CD4-positive, alpha-beta memory T cell (primary cell): ENCODE measurements at regions not wholly inside any gene's neighbourhood (a gene's known extent, or its start where the extent isn't known, plus 50 kb on each side); places are given as distances from the start of the nearest gene placed in this dataset.
"Not testable (repeated sequence)": the region's sequence is repeated elsewhere in the genome, so short reads cannot be mapped to it uniquely, and the experiment has no call there.

Source experiments
- CTCF ChIA-PET: fragments of 350-600 bp; sonication (Branson Sonifier 250); formaldehyde crosslinking; loops from one replicate; lab custom pipeline; 2021; ENCODE audit warnings: inconsistent platforms; ENCODE audit not compliant: partially characterized antibody; lab: Charles Lee
- POLR2A ChIA-PET: fragments of 350-600 bp; sonication (Branson Sonifier 250); formaldehyde crosslinking; loops from one replicate; lab custom pipeline; 2021; ENCODE audit not compliant: partially characterized antibody; lab: Charles Lee
- DNase-seq, 5 donors: peaks; one replicate each; pipeline versions ENCODE4 v3.0.0 to v3.0.0-alpha.2; 2020 to 2022; ENCODE audit warnings: mixed read lengths in 1 of 5
- H3K27ac ChIP-seq: one replicate; pipeline ENCODE4 v1.7.0; 2013; ENCODE audit warnings: low read depth, low read length
- H3K27me3 ChIP-seq: 2 replicates; pipeline ENCODE4 v1.7.0; 2013; ENCODE audit warnings: mild to moderate bottlenecking, low read length, moderate library complexity; ENCODE audit not compliant: insufficient read depth
- H3K36me3 ChIP-seq: 2 replicates; pipeline ENCODE4 v1.7.0; 2013; ENCODE audit warnings: mild to moderate bottlenecking, low read length, moderate library complexity; ENCODE audit not compliant: insufficient read depth
- H3K4me1 ChIP-seq: 2 replicates; pipeline ENCODE4 v1.7.0; 2013; ENCODE audit warnings: mild to moderate bottlenecking, low read length, moderate library complexity; ENCODE audit not compliant: insufficient read depth
- H3K4me3 ChIP-seq, 2 donors: one replicate each; pipeline ENCODE4 v1.7.0; 2013; ENCODE audit warnings: low read length in 2 of 2, mild to moderate bottlenecking in 1 of 2
- H3K9me3 ChIP-seq, 2 donors: one replicate each; pipeline ENCODE4 v1.7.0; 2013; ENCODE audit warnings: low read length in 2 of 2, control low read depth in 1 of 2; ENCODE audit not compliant: control insufficient read depth in 1 of 2
- H3K27ac Mint-ChIP-seq, 7 donors: one replicate each; pipeline ENCODE4 v1.8.0; 2020 to 2021; ENCODE audit warnings: mixed read lengths in 7 of 7, mild to moderate bottlenecking in 6 of 7, inconsistent platforms in 3 of 7, moderate library complexity in 3 of 7
- H3K27me3 Mint-ChIP-seq, 2 donors: one replicate each; pipeline ENCODE4 v1.8.0; 2020 to 2021; ENCODE audit warnings: mixed read lengths in 2 of 2
- H3K36me3 Mint-ChIP-seq, 2 donors: one replicate each; pipeline ENCODE4 v1.8.0; 2020 to 2021; ENCODE audit warnings: mixed read lengths in 2 of 2, inconsistent platforms in 1 of 2, mild to moderate bottlenecking in 1 of 2
- H3K4me1 Mint-ChIP-seq, 4 donors: one replicate each; pipeline ENCODE4 v1.8.0; 2020 to 2021; ENCODE audit warnings: mixed read lengths in 4 of 4, mild to moderate bottlenecking in 1 of 4
- H3K4me3 Mint-ChIP-seq, 8 donors: one replicate each; pipeline ENCODE4 v1.8.0; 2020 to 2021; ENCODE audit warnings: mixed read lengths in 8 of 8, mild to moderate bottlenecking in 7 of 8, moderate library complexity in 6 of 8, inconsistent platforms in 3 of 8
- H3K9me3 Mint-ChIP-seq, 8 donors: one replicate each; pipeline ENCODE4 v1.8.0; 2020 to 2021; ENCODE audit warnings: mixed read lengths in 8 of 8, mild to moderate bottlenecking in 5 of 8, inconsistent platforms in 3 of 8, moderate library complexity in 1 of 8
- intact Hi-C: fragments of 100-400 bp; cut with micrococcal nuclease; formaldehyde crosslinking; loops from one replicate; pipeline ENCODE4 v1.15.1; 2023

GRCh38 chrX:41034902-41035301 lies 50.3 kb upstream of the USP9X start:
- H3K4me3 ChIP-seq, H3K4me1 ChIP-seq, H3K9me3 ChIP-seq, H3K27me3 Mint-ChIP-seq, H3K27ac ChIP-seq, POLR2A ChIA-PET, intact Hi-C loops, DNase-seq, CTCF ChIA-PET, H3K9me3 Mint-ChIP-seq, H3K27me3 ChIP-seq, H3K4me1 Mint-ChIP-seq, H3K36me3 ChIP-seq, H3K36me3 Mint-ChIP-seq, H3K27ac Mint-ChIP-seq: not testable (repeated sequence)
- peak overlapping the region in 1 of 8 donors; percentile 43 for H3K4me3 Mint-ChIP-seq
